ENCODE measurements at regions not wholly inside any gene's neighbourhood (a gene's known extent, or its start where the extent isn't known, plus 50 kb on each side); places are given as distances from the start of the nearest gene placed in this dataset.
"Not testable (repeated sequence)": the region's sequence is repeated elsewhere in the genome, so short reads cannot be mapped to it uniquely, and the experiment has no call there.

GRCh38 chr6:144795022-144795421, 509.9 kb downstream of the UTRN start:
- no CpG with 5 or more reads among the region's 2 CpGs for WGBS (ENCODE audit: extremely low coverage, insufficient coverage, low lambda C conversion rate)

GRCh38 chr6:144796070-144796469, 510.9 kb downstream of the UTRN start:
- H2BK15ac ChIP-seq (replicated peaks; ENCODE audit: low read depth), result no peak overlapping the region
- WGBS (ENCODE audit: extremely low coverage, insufficient coverage, low lambda C conversion rate), result no CpG with 5 or more reads among the region's 2 CpGs
- no peak overlapping the region for H4K5ac ChIP-seq (ENCODE audit: low read length)
- no peak overlapping the region for H2BK5ac ChIP-seq (ENCODE audit: low read length)
- H3K9ac ChIP-seq (ENCODE audit: low read length), result no peak overlapping the region
- no peak overlapping the region for H3K4me3 ChIP-seq (ENCODE audit: low read length)
- H4K8ac ChIP-seq (ENCODE audit: low read depth, low read length), result no peak overlapping the region
- DNase-seq, result no peak
- no peaks in the 10 kb centered on the region for H3K4me1 ChIP-seq (ENCODE audit: control insufficient read depth, low read depth, low read length)
- no peaks in the 10 kb centered on the region for H3K36me3 ChIP-seq (ENCODE audit: control insufficient read depth, insufficient read depth, low read length)
- no peak overlapping the region for H3K23ac ChIP-seq (ENCODE audit: low read length)
- H3K79me1 ChIP-seq (ENCODE audit: low read length), result no peaks in the 10 kb centered on the region
- no peaks in the 10 kb centered on the region for H3K79me2 ChIP-seq (ENCODE audit: control insufficient read depth, insufficient read depth, low read length)
- H3K27me3 ChIP-seq (ENCODE audit: insufficient read depth, low read length, poor library complexity), result no peaks in the 10 kb centered on the region
- H3K4me2 ChIP-seq (ENCODE audit: low read length), result no peak overlapping the region
- H3K18ac ChIP-seq (ENCODE audit: low read length), result no peak overlapping the region
- H3K27ac ChIP-seq (ENCODE audit: low read depth, low read length), result no peak overlapping the region
- H3K4ac ChIP-seq (ENCODE audit: low read depth, low read length), result no peak overlapping the region
- H2BK120ac ChIP-seq (ENCODE audit: low read depth, low read length), result no peak overlapping the region
- H2AK5ac ChIP-seq (ENCODE audit: low read length), result no peak overlapping the region
- no peak overlapping the region for H3K56ac ChIP-seq (ENCODE audit: low read length)

More at GRCh38 chr6:144795022-144795421, 509.9 kb downstream of the UTRN start:
- not testable (repeated sequence) for H3K18ac ChIP-seq (ENCODE audit: low read length); H3K79me1 ChIP-seq (ENCODE audit: low read length); H3K9ac ChIP-seq (ENCODE audit: low read length); H3K4me3 ChIP-seq (ENCODE audit: low read length); H3K4me2 ChIP-seq (ENCODE audit: low read length); H3K23ac ChIP-seq (ENCODE audit: low read length); H4K8ac ChIP-seq (ENCODE audit: low read depth, low read length); H2BK120ac ChIP-seq (ENCODE audit: low read depth, low read length); H3K4me1 ChIP-seq (ENCODE audit: control insufficient read depth, low read depth, low read length); H3K27ac ChIP-seq (ENCODE audit: low read depth, low read length); DNase-seq; H3K56ac ChIP-seq (ENCODE audit: low read length); H3K4ac ChIP-seq (ENCODE audit: low read depth, low read length); H3K79me2 ChIP-seq (ENCODE audit: control insufficient read depth, insufficient read depth, low read length); H3K27me3 ChIP-seq (ENCODE audit: insufficient read depth, low read length, poor library complexity); H2BK15ac ChIP-seq (replicated peaks; ENCODE audit: low read depth); H2AK5ac ChIP-seq (ENCODE audit: low read length); H3K36me3 ChIP-seq (ENCODE audit: control insufficient read depth, insufficient read depth, low read length); H4K5ac ChIP-seq (ENCODE audit: low read length); H2BK5ac ChIP-seq (ENCODE audit: low read length)

GRCh38 chr6:144797881-144798589, 512.9 kb downstream of the UTRN start:
- Histone ChIP-seq H3K36me3 (ENCODE audit: control insufficient read depth, insufficient read depth, low read length) (no peaks in the 10 kb centered on the region), H3K9ac (ENCODE audit: low read length) (no peak overlapping the region), H3K27me3 (ENCODE audit: insufficient read depth, low read length, poor library complexity) (no peaks in the 10 kb centered on the region), H2AK5ac (ENCODE audit: low read length) (no peak overlapping the region), H3K18ac (ENCODE audit: low read length) (no peak overlapping the region), H2BK15ac (replicated peaks; ENCODE audit: low read depth) (no peak overlapping the region), H4K8ac (ENCODE audit: low read depth, low read length) (no peak overlapping the region), H4K5ac (ENCODE audit: low read length) (no peak overlapping the region), H3K4me3 (ENCODE audit: low read length) (no peak overlapping the region), H3K23ac (ENCODE audit: low read length) (no peak overlapping the region), H3K56ac (ENCODE audit: low read length) (no peak overlapping the region), H3K27ac (ENCODE audit: low read depth, low read length) (no peak overlapping the region), H2BK5ac (ENCODE audit: low read length) (no peak overlapping the region), H3K4ac (ENCODE audit: low read depth, low read length) (no peak overlapping the region), H3K79me2 (ENCODE audit: control insufficient read depth, insufficient read depth, low read length) (no peaks in the 10 kb centered on the region), H2BK120ac (ENCODE audit: low read depth, low read length) (no peak overlapping the region), H3K4me2 (ENCODE audit: low read length) (no peak overlapping the region), H3K79me1 (ENCODE audit: low read length) (no peaks in the 10 kb centered on the region), H3K4me1 (ENCODE audit: control insufficient read depth, low read depth, low read length) (no peaks in the 10 kb centered on the region)
- no peak for DNase-seq
- WGBS (ENCODE audit: extremely low coverage, insufficient coverage, low lambda C conversion rate), result no CpG with 5 or more reads among the region's 7 CpGs

- no peak overlapping the region for H3K4me3 ChIP-seq (ENCODE audit: low read length)
- peak overlapping the region; percentile 68 for H3K18ac ChIP-seq (ENCODE audit: low read length)
- DNase-seq, result peak; percentile 15
- H2BK120ac ChIP-seq (ENCODE audit: low read depth, low read length), result no peak overlapping the region
- no peak overlapping the region for H3K9ac ChIP-seq (ENCODE audit: low read length)
- H3K4ac ChIP-seq (ENCODE audit: low read depth, low read length), result no peak overlapping the region
- H3K36me3 ChIP-seq (ENCODE audit: control insufficient read depth, insufficient read depth, low read length), result no peaks in the 10 kb centered on the region
- no peak overlapping the region for H3K27ac ChIP-seq (ENCODE audit: low read depth, low read length)
- H3K23ac ChIP-seq (ENCODE audit: low read length), result no peak overlapping the region
- no peaks in the 10 kb centered on the region for H3K27me3 ChIP-seq (ENCODE audit: insufficient read depth, low read length, poor library complexity)
- H4K5ac ChIP-seq (ENCODE audit: low read length), result no peak overlapping the region
- no peak overlapping the region for H2AK5ac ChIP-seq (ENCODE audit: low read length)
- H3K56ac ChIP-seq (ENCODE audit: low read length), result peak overlapping the region; percentile 25
- no peak overlapping the region for H4K8ac ChIP-seq (ENCODE audit: low read depth, low read length)
- no peaks in the 10 kb centered on the region for H3K79me1 ChIP-seq (ENCODE audit: low read length)
- H3K79me2 ChIP-seq (ENCODE audit: control insufficient read depth, insufficient read depth, low read length), result no peaks in the 10 kb centered on the region
- H3K4me2 ChIP-seq (ENCODE audit: low read length), result no peak overlapping the region
- peak overlapping the region; percentile 74 for H2BK5ac ChIP-seq (ENCODE audit: low read length)
- no peak overlapping the region for H2BK15ac ChIP-seq (replicated peaks; ENCODE audit: low read depth)
- H3K4me1 ChIP-seq (ENCODE audit: control insufficient read depth, low read depth, low read length), result no peaks in the 10 kb centered on the region
Measured at GRCh38 chr6:144804246-144804790, 519.2 kb downstream of the UTRN start.

GRCh38 chr6:144805049-144805448, 519.9 kb downstream of the UTRN start:
- Histone ChIP-seq H3K79me1 (ENCODE audit: low read length) (no peaks in the 10 kb centered on the region), H3K79me2 (ENCODE audit: control insufficient read depth, insufficient read depth, low read length) (no peaks in the 10 kb centered on the region), H3K4me1 (ENCODE audit: control insufficient read depth, low read depth, low read length) (no peaks in the 10 kb centered on the region), H3K56ac (ENCODE audit: low read length) (peak overlapping the region; percentile 25), H3K18ac (ENCODE audit: low read length) (no peak overlapping the region), H2AK5ac (ENCODE audit: low read length) (no peak overlapping the region), H3K9ac (ENCODE audit: low read length) (no peak overlapping the region), H3K4me2 (ENCODE audit: low read length) (no peak overlapping the region), H3K23ac (ENCODE audit: low read length) (no peak overlapping the region), H3K27me3 (ENCODE audit: insufficient read depth, low read length, poor library complexity) (no peaks in the 10 kb centered on the region), H4K8ac (ENCODE audit: low read depth, low read length) (no peak overlapping the region), H3K4me3 (ENCODE audit: low read length) (no peak overlapping the region), H4K5ac (ENCODE audit: low read length) (no peak overlapping the region), H2BK120ac (ENCODE audit: low read depth, low read length) (peak overlapping the region; percentile 88), H3K4ac (ENCODE audit: low read depth, low read length) (no peak overlapping the region), H2BK15ac (replicated peaks; ENCODE audit: low read depth) (no peak overlapping the region), H3K27ac (ENCODE audit: low read depth, low read length) (no peak overlapping the region), H3K36me3 (ENCODE audit: control insufficient read depth, insufficient read depth, low read length) (no peaks in the 10 kb centered on the region), H2BK5ac (ENCODE audit: low read length) (no peak overlapping the region)
- WGBS (ENCODE audit: extremely low coverage, insufficient coverage, low lambda C conversion rate), result no CpG with 5 or more reads among the region's 1 CpG
- DNase-seq, result peak; percentile 88

GRCh38 chr6:144806222-144806621, 521.1 kb downstream of the UTRN start:
- no peaks in the 10 kb centered on the region for H3K4me1 ChIP-seq (ENCODE audit: control insufficient read depth, low read depth, low read length)
- H2BK5ac ChIP-seq (ENCODE audit: low read length), result no peak overlapping the region
- no peaks in the 10 kb centered on the region for H3K27me3 ChIP-seq (ENCODE audit: insufficient read depth, low read length, poor library complexity)
- H2BK120ac ChIP-seq (ENCODE audit: low read depth, low read length), result no peak overlapping the region
- no peaks in the 10 kb centered on the region for H3K36me3 ChIP-seq (ENCODE audit: control insufficient read depth, insufficient read depth, low read length)
- H3K56ac ChIP-seq (ENCODE audit: low read length), result no peak overlapping the region
- H3K23ac ChIP-seq (ENCODE audit: low read length), result no peak overlapping the region
- no peaks in the 10 kb centered on the region for H3K79me2 ChIP-seq (ENCODE audit: control insufficient read depth, insufficient read depth, low read length)
- H3K4ac ChIP-seq (ENCODE audit: low read depth, low read length), result no peak overlapping the region
- no peak overlapping the region for H3K27ac ChIP-seq (ENCODE audit: low read depth, low read length)
- H2BK15ac ChIP-seq (replicated peaks; ENCODE audit: low read depth), result no peak overlapping the region
- no peak for DNase-seq
- no peak overlapping the region for H3K4me3 ChIP-seq (ENCODE audit: low read length)
- no peak overlapping the region for H3K9ac ChIP-seq (ENCODE audit: low read length)
- no peak overlapping the region for H4K5ac ChIP-seq (ENCODE audit: low read length)
- no peak overlapping the region for H3K18ac ChIP-seq (ENCODE audit: low read length)
- H3K79me1 ChIP-seq (ENCODE audit: low read length), result no peaks in the 10 kb centered on the region
- no peak overlapping the region for H4K8ac ChIP-seq (ENCODE audit: low read depth, low read length)
- H3K4me2 ChIP-seq (ENCODE audit: low read length), result no peak overlapping the region
- H2AK5ac ChIP-seq (ENCODE audit: low read length), result no peak overlapping the region
